IMR-90 (cell line): ENCODE measurements at regions not wholly inside any gene's neighbourhood (a gene's known extent, or its start where the extent isn't known, plus 50 kb on each side); places are given as distances from the start of the nearest gene placed in this dataset.

Experiments
- ATAC-seq: fragments of 200-7000 bp; cut with Tn5 transposase; 2 replicates; pipeline ENCODE4 v1.9.1; 2020; ENCODE audit warnings: low read depth, mild to moderate bottlenecking, moderate library complexity
- BruUV-seq: library from RNA; stranded (reverse); fragments of 400-500 nt; replicated peaks from 2 replicates; lab custom pipeline; 2021; lab: Mats Ljungman, UMichigan
- CTCF ChIA-PET: fragments of 300-600 bp; formaldehyde crosslinking; extraction: SDS; loops from one replicate; lab custom pipeline; 2021; ENCODE audit warnings: antibody characterized with exemption; lab: Yijun Ruan, JAX
- POLR2A ChIA-PET: fragments of 300-600 bp; sonication (Branson Sonifier 250); formaldehyde crosslinking; loops from one replicate; lab custom pipeline; 2022; ENCODE audit warnings: antibody characterized with exemption; ENCODE audit not compliant: unreplicated experiment; lab: Charles Lee
- DNase-seq: peaks from one replicate; pipeline ENCODE4 v3.0.0; 2013
- H2AFZ ChIP-seq: replicated peaks from 2 replicates; pipeline ENCODE3; 2013; ENCODE audit warnings: low read length, mild to moderate bottlenecking; ENCODE audit not compliant: poor library complexity
- H2AK5ac ChIP-seq: 2 replicates; pipeline ENCODE4 v1.6.1; 2013; ENCODE audit warnings: low read depth, low read length, inconsistent platforms
- H2AK9ac ChIP-seq: replicated peaks from 2 replicates; pipeline ENCODE3; 2013; ENCODE audit warnings: mild to moderate bottlenecking, low read depth, low read length, moderate library complexity; ENCODE audit not compliant: poor library complexity
- H2BK120ac ChIP-seq: 2 replicates; pipeline ENCODE4 v1.6.1; 2013; ENCODE audit warnings: low read depth, low read length, inconsistent platforms
- H2BK15ac ChIP-seq: 3 replicates; pipeline ENCODE4 v1.6.1; 2013; ENCODE audit warnings: low read depth, low read length, inconsistent platforms
- H2BK20ac ChIP-seq: 2 replicates; pipeline ENCODE4 v1.6.1; 2013; ENCODE audit warnings: low read depth, mild to moderate bottlenecking, inconsistent platforms, low read length, moderate library complexity
- H2BK5ac ChIP-seq: 2 replicates; pipeline ENCODE4 v1.6.1; 2013; ENCODE audit warnings: mild to moderate bottlenecking, low read depth, low read length, inconsistent platforms; ENCODE audit not compliant: poor library complexity, severe bottlenecking
- H3K14ac ChIP-seq: replicated peaks from 2 replicates; pipeline ENCODE4 v1.6.1; 2013; ENCODE audit warnings: low read depth, low read length, inconsistent platforms
- H3K18ac ChIP-seq: 2 replicates; pipeline ENCODE4 v1.6.1; 2013; ENCODE audit warnings: low read depth, low read length, control low read depth
- H3K23ac ChIP-seq: 2 replicates; pipeline ENCODE4 v1.6.1; 2013; ENCODE audit warnings: low read depth, low read length, inconsistent platforms
- H3K27ac ChIP-seq: 2 replicates; pipeline ENCODE4 v1.5.1; 2013; ENCODE audit warnings: mild to moderate bottlenecking, control low read depth, low read length; ENCODE audit not compliant: insufficient read depth
- H3K27me3 ChIP-seq: 2 replicates; pipeline ENCODE4 v1.6.1; 2013; ENCODE audit warnings: low read length; ENCODE audit not compliant: control insufficient read depth, insufficient read depth
- H3K36me3 ChIP-seq: 2 replicates; pipeline ENCODE4 v1.6.1; 2013; ENCODE audit warnings: low read length, mixed read lengths; ENCODE audit not compliant: control insufficient read depth, insufficient read depth
- H3K4ac ChIP-seq: 2 replicates; pipeline ENCODE4 v1.6.1; 2013; ENCODE audit warnings: low read depth, low read length, inconsistent platforms
- H3K4me1 ChIP-seq: 2 replicates; pipeline ENCODE4 v1.6.1; 2013; ENCODE audit warnings: low read length, mixed read lengths; ENCODE audit not compliant: control insufficient read depth, insufficient read depth
- H3K4me2 ChIP-seq: 2 replicates; pipeline ENCODE4 v1.6.1; 2013; ENCODE audit warnings: low read depth, mild to moderate bottlenecking, control low read depth, low read length, moderate library complexity
- H3K4me3 ChIP-seq: 2 replicates; pipeline ENCODE4 v1.5.1; 2013; ENCODE audit warnings: low read depth, mild to moderate bottlenecking, control low read depth, low read length, moderate library complexity; ENCODE audit not compliant: insufficient read depth
- H3K56ac ChIP-seq: 2 replicates; pipeline ENCODE4 v1.6.1; 2013; ENCODE audit warnings: low read length, inconsistent platforms; ENCODE audit not compliant: insufficient read depth; ENCODE audit errors: extremely low read depth
- H3K79me1 ChIP-seq, 2 experiments: 2 replicates each; pipeline ENCODE4 v1.6.1; 2013; ENCODE audit warnings: low read length in 2 of 2, inconsistent platforms in 1 of 2, low read depth in 1 of 2
- H3K9ac ChIP-seq: 2 replicates; pipeline ENCODE4 v1.6.1; 2013; ENCODE audit warnings: low read depth, low read length, control low read depth
- H3K9me1 ChIP-seq: 2 replicates; pipeline ENCODE4 v1.6.1; 2013; ENCODE audit warnings: low read length, inconsistent platforms; ENCODE audit not compliant: insufficient read depth
- H3K9me3 ChIP-seq: 2 replicates; pipeline ENCODE4 v1.6.1; 2013; ENCODE audit warnings: low read length; ENCODE audit not compliant: control insufficient read depth, insufficient read depth
- H4K20me1 ChIP-seq: 2 replicates; pipeline ENCODE4 v1.6.1; 2013; ENCODE audit warnings: low read length, inconsistent platforms; ENCODE audit not compliant: insufficient read depth
- H4K5ac ChIP-seq: 2 replicates; pipeline ENCODE4 v1.6.1; 2013; ENCODE audit warnings: mild to moderate bottlenecking, low read depth, low read length, control low read depth
- H4K8ac ChIP-seq, 2 experiments: 2 replicates each; pipeline ENCODE4 v1.6.1; 2013; ENCODE audit warnings: low read depth in 2 of 2, low read length in 2 of 2, control low read depth in 1 of 2, inconsistent platforms in 1 of 2
- H4K91ac ChIP-seq: 2 replicates; pipeline ENCODE4 v1.6.1; 2013; ENCODE audit warnings: low read depth, low read length, inconsistent platforms; ENCODE audit not compliant: insufficient read depth
- BHLHE40 ChIP-seq: fragments of 150-350 bp; IDR thresholded peaks from 2 replicates; pipeline ENCODE4 v1.6.1; 2016; ENCODE audit warnings: mild to moderate bottlenecking, low read depth, low read length
- CEBPB ChIP-seq: IDR thresholded peaks from 2 replicates; pipeline ENCODE4 v1.6.1; 2012; ENCODE audit warnings: low read depth, low read length, improper control_type of control experiment
- CHD1 ChIP-seq: IDR thresholded peaks from 2 replicates; pipeline ENCODE4 v1.6.1; 2012; ENCODE audit warnings: low read depth, low read length, improper control_type of control experiment
- CTCF ChIP-seq: conservative IDR thresholded peaks from 2 replicates; pipeline ENCODE4 v1.5.1; 2012; ENCODE audit warnings: mild to moderate bottlenecking, low read depth, low read length, improper control_type of control experiment
- ELK1 ChIP-seq: fragments of 150-350 bp; IDR thresholded peaks from 2 replicates; pipeline ENCODE4 v1.6.1; 2016; ENCODE audit warnings: low read depth, mild to moderate bottlenecking, low read length, moderate library complexity, borderline replicate concordance
- FOS ChIP-seq: fragments of 150-350 bp; IDR thresholded peaks from 2 replicates; pipeline ENCODE4 v1.6.1; 2016; ENCODE audit warnings: low read depth, low read length
- MAFK ChIP-seq: IDR thresholded peaks from 2 replicates; pipeline ENCODE4 v1.6.1; 2012; ENCODE audit warnings: low read depth, low read length, improper control_type of control experiment
- MAZ ChIP-seq: IDR thresholded peaks from 2 replicates; pipeline ENCODE4 v1.6.1; 2012; ENCODE audit warnings: low read depth, mild to moderate bottlenecking, low read length, improper control_type of control experiment, moderate library complexity, borderline replicate concordance
- MXI1 ChIP-seq: IDR thresholded peaks from 2 replicates; pipeline ENCODE4 v1.6.1; 2012; ENCODE audit warnings: low read depth, mild to moderate bottlenecking, low read length, moderate library complexity, borderline replicate concordance
- NFE2L2 ChIP-seq: fragments of 150-350 bp; IDR thresholded peaks from 2 replicates; pipeline ENCODE4 v1.6.1; 2016; ENCODE audit warnings: low read depth, mild to moderate bottlenecking, low read length
- POLR2A ChIP-seq: IDR thresholded peaks from 2 replicates; pipeline ENCODE4 v1.6.1; 2012; ENCODE audit warnings: mild to moderate bottlenecking, low read depth, low read length
- RAD21 ChIP-seq: IDR thresholded peaks from 2 replicates; pipeline ENCODE4 v1.6.1; 2012; ENCODE audit warnings: low read length, improper control_type of control experiment
- RCOR1 ChIP-seq: IDR thresholded peaks from 2 replicates; pipeline ENCODE4 v1.6.1; 2012; ENCODE audit warnings: mild to moderate bottlenecking, low read length, improper control_type of control experiment; ENCODE audit not compliant: insufficient replicate concordance
- RFX5 ChIP-seq: IDR thresholded peaks from 2 replicates; pipeline ENCODE4 v1.8.0; 2012; ENCODE audit warnings: low read depth, mild to moderate bottlenecking, low read length, moderate library complexity
- SMC3 ChIP-seq: fragments of 150-350 bp; IDR thresholded peaks from 2 replicates; pipeline ENCODE4 v1.6.1; 2016; ENCODE audit warnings: low read depth, mild to moderate bottlenecking, antibody characterized with exemption, low read length, moderate library complexity
- USF2 ChIP-seq: fragments of 150-350 bp; IDR thresholded peaks from 2 replicates; pipeline ENCODE4 v1.6.1; 2017; ENCODE audit warnings: mild to moderate bottlenecking, antibody characterized with exemption, low read length, low read depth
- WGBS, 2 experiments: methylation state at CpG; one replicate each; pipeline versions ENCODE4 v1.1.5 to v1.1.7; 2013; ENCODE audit warnings: missing lambda C conversion rate in 2 of 2; ENCODE audit not compliant: insufficient read length in 1 of 2; ENCODE audit errors: extremely low coverage in 2 of 2; 5-methylcytosine and 5-hydroxymethylcytosine counted together
- dilution Hi-C: fragments of 300-500 bp; cut with HindIII; formaldehyde crosslinking; loops from one replicate; pipeline ENCODE4 v1.14.3; 2018; ENCODE audit warnings: low sequenced_read_pairs; ENCODE audit not compliant: unreplicated experiment
- in situ Hi-C: fragments of 300-500 bp; cut with MboI; formaldehyde crosslinking; loops from 3 replicates; pipeline ENCODE4 v1.14.3; 2019; ENCODE audit warnings: low sequenced_read_pairs, inconsistent platforms, mixed read lengths
- intact Hi-C: fragments of 100-400 bp; cut with micrococcal nuclease; formaldehyde crosslinking; loops from 2 replicates; pipeline ENCODE4 v1.10.0; 2022

- Histone ChIP-seq H3K4me2 (no peak overlapping the region), H3K27ac (no peak overlapping the region), H2BK120ac (no peak overlapping the region), H3K9ac (no peak overlapping the region), H3K4me3 (no peak overlapping the region), H3K18ac (no peak overlapping the region), H3K4me1 (no peaks in the 10 kb centered on the region), H2AK9ac (no peak overlapping the region), H2BK15ac (no peak overlapping the region), H2BK5ac (no peak overlapping the region), H3K36me3 (no peaks in the 10 kb centered on the region), H3K9me1 (no peaks in the 10 kb centered on the region), H2BK20ac (no peak overlapping the region), H3K9me3 (no peaks in the 10 kb centered on the region), H3K27me3 (no peaks in the 10 kb centered on the region), H3K56ac (no peak overlapping the region), H2AFZ (no peak overlapping the region), H4K20me1 (no peaks in the 10 kb centered on the region), H3K4ac (no peak overlapping the region), H3K23ac (no peak overlapping the region), H4K5ac (no peak overlapping the region), H3K79me1 (no peaks in the 10 kb centered on the region), H2AK5ac (no peak overlapping the region), H3K14ac (no peak overlapping the region), H4K91ac (no peak overlapping the region), H4K8ac (no peak overlapping the region)
- TF ChIP-seq RCOR1: no peak
- no peak for TF ChIP-seq NFE2L2
- TF ChIP-seq USF2: no peak
- TF ChIP-seq FOS: no peak
- TF ChIP-seq MAZ: no peak
- no peak for TF ChIP-seq BHLHE40
- TF ChIP-seq RAD21: no peak
- TF ChIP-seq MXI1: no peak
- no peak for TF ChIP-seq MAFK
- TF ChIP-seq RFX5: no peak
- TF ChIP-seq ELK1: no peak
- TF ChIP-seq POLR2A: no peak
- TF ChIP-seq CTCF: no peak
- TF ChIP-seq CHD1: no peak
- no peak for TF ChIP-seq SMC3
- TF ChIP-seq CEBPB: no peak
- BruUV-seq: no TSS peak
- dilution Hi-C loops (no loop called here), in situ Hi-C loops (no loop called here), intact Hi-C loops (no loop called here)
- POLR2A ChIA-PET: no interaction called here
- DNase-seq: no peak
- WGBS, 2 experiments: no CpG with 5 or more reads among the region's 2 CpGs
- CTCF ChIA-PET: no interaction called here
- no peak for ATAC-seq
Measured at GRCh38 chr5:50984640-50985039, 318.2 kb downstream of the PARP8 start.
